Peyer's patch (tissue), 4 donors: ENCODE measurements at regions not wholly inside any gene's neighbourhood (a gene's known extent, or its start where the extent isn't known, plus 50 kb on each side); places are given as distances from the start of the nearest gene placed in this dataset.

Experiments used
- POLR2A ChIP-seq, 2 donors: fragments of 450-650 bp; IDR thresholded peaks; one replicate each; pipeline ENCODE4 v1.5.1; 2017; ENCODE audit warnings: antibody characterized with exemption in 2 of 2, mild to moderate bottlenecking in 2 of 2, moderate library complexity in 2 of 2
- TF ChIP-seq, protein P1 (sequence below), 6 experiments: fragments of 450-650 bp in 4 of 6; fragments of 200-600 bp in 2 of 6; sonication (generic) in 1 of 6; IDR thresholded peaks; one replicate each; pipeline ENCODE4 v1.5.1; 2017 to 2019; ENCODE audit warnings: antibody characterized with exemption in 6 of 6, mild to moderate bottlenecking in 3 of 6, moderate library complexity in 1 of 6

DNA sequence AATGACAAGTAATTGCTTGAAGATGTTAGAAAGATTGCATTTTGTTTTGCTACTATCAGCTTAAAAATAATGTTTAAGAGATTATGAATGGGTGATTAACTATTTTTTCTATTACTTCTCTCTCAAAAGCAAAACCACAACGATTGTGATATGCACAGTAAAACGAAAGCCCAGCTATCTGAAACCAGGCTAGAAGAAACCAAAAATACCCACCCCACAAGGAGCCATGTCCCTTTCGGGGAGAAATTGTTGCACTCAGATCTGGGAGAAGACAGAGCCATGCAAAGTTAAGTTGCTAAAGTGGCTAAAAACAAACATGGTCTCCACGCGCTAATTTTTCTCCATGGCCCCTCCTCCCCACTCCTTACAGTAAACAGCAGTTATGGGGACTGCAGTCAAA, 173.6 kb downstream of the RPS24 start:
- TF ChIP-seq, protein P1, sequence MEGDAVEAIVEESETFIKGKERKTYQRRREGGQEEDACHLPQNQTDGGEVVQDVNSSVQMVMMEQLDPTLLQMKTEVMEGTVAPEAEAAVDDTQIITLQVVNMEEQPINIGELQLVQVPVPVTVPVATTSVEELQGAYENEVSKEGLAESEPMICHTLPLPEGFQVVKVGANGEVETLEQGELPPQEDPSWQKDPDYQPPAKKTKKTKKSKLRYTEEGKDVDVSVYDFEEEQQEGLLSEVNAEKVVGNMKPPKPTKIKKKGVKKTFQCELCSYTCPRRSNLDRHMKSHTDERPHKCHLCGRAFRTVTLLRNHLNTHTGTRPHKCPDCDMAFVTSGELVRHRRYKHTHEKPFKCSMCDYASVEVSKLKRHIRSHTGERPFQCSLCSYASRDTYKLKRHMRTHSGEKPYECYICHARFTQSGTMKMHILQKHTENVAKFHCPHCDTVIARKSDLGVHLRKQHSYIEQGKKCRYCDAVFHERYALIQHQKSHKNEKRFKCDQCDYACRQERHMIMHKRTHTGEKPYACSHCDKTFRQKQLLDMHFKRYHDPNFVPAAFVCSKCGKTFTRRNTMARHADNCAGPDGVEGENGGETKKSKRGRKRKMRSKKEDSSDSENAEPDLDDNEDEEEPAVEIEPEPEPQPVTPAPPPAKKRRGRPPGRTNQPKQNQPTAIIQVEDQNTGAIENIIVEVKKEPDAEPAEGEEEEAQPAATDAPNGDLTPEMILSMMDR (IDR thresholded peaks at IDR 0.05): no peak
- TF ChIP-seq POLR2A (IDR thresholded peaks at IDR 0.05): no peak
